GM19455 (cell line): ENCODE measurements at regions not wholly inside any gene's neighbourhood (a gene's known extent, or its start where the extent isn't known, plus 50 kb on each side); places are given as distances from the start of the nearest gene placed in this dataset.
"Not testable (repeated sequence)": the region's sequence is repeated elsewhere in the genome, so short reads cannot be mapped to it uniquely, and the experiment has no call there.

Source experiments
- ATAC-seq: cut with Tn5 transposase; IDR thresholded peaks from one replicate; pipeline ENCODE4 v1.9.1; 2021; ENCODE audit not compliant: unreplicated experiment

GRCh38 chr6:128599036-128599435 lies 78.6 kb upstream of the PTPRK start:
- no peak for ATAC-seq

- ATAC-seq, result no peak
These were observed 78.2 kb upstream of the PTPRK start for GRCh38 chr6:128598571-128598970.

GRCh38 chr6:128597956-128598355 lies 77.6 kb upstream of the PTPRK start:
- no peak for ATAC-seq

- no peak for ATAC-seq
These were observed 76.6 kb upstream of the PTPRK start for GRCh38 chr6:128597004-128597403.

- no peak for ATAC-seq
These were observed 75.1 kb upstream of the PTPRK start for GRCh38 chr6:128595544-128595943.

GRCh38 chr6:128586095-128586494 lies 65.7 kb upstream of the PTPRK start:
- ATAC-seq, result no peak

GRCh38 chr6:128580224-128581110 lies 60.1 kb upstream of the PTPRK start:
- ATAC-seq, result no peak

GRCh38 chr6:128575254-128575653 lies 54.9 kb upstream of the PTPRK start:
- not testable (repeated sequence) for ATAC-seq

- ATAC-seq, result no peak
These were observed 54.0 kb upstream of the PTPRK start for GRCh38 chr6:128574402-128574801.

- ATAC-seq, result no peak
These were observed 52.6 kb upstream of the PTPRK start for GRCh38 chr6:128573036-128573435.

GRCh38 chr6:128572294-128572693 lies 51.9 kb upstream of the PTPRK start:
- no peak for ATAC-seq

GRCh38 chr6:128570680-128571063 lies 50.3 kb upstream of the PTPRK start:
- no peak for ATAC-seq

GRCh38 chr6:128569732-128570679 lies 49.6 kb upstream of the PTPRK start:
- no peak for ATAC-seq
